AG10803 (cell line): ENCODE measurements at regions not wholly inside any gene's neighbourhood (a gene's known extent, or its start where the extent isn't known, plus 50 kb on each side); places are given as distances from the start of the nearest gene placed in this dataset.

Experiments
- DNase-seq: peaks from one replicate; pipeline ENCODE4 v3.0.0; 2010; ENCODE audit warnings: low read depth
- H3K4me3 ChIP-seq: 2 replicates; pipeline ENCODE4 v1.5.1; 2011; ENCODE audit warnings: mild to moderate bottlenecking, low read length, control low read depth
- TF ChIP-seq, protein P1 (sequence below): conservative IDR thresholded peaks from 2 replicates; pipeline ENCODE4 v1.5.1; 2011; ENCODE audit warnings: mild to moderate bottlenecking, low read length, control low read depth, inconsistent platforms

- TF ChIP-seq, protein P1, sequence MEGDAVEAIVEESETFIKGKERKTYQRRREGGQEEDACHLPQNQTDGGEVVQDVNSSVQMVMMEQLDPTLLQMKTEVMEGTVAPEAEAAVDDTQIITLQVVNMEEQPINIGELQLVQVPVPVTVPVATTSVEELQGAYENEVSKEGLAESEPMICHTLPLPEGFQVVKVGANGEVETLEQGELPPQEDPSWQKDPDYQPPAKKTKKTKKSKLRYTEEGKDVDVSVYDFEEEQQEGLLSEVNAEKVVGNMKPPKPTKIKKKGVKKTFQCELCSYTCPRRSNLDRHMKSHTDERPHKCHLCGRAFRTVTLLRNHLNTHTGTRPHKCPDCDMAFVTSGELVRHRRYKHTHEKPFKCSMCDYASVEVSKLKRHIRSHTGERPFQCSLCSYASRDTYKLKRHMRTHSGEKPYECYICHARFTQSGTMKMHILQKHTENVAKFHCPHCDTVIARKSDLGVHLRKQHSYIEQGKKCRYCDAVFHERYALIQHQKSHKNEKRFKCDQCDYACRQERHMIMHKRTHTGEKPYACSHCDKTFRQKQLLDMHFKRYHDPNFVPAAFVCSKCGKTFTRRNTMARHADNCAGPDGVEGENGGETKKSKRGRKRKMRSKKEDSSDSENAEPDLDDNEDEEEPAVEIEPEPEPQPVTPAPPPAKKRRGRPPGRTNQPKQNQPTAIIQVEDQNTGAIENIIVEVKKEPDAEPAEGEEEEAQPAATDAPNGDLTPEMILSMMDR: no peak
- H3K4me3 ChIP-seq: no peak overlapping the region
- DNase-seq: no peak
These were observed 741.0 kb upstream of the NCAM2 start for GRCh38 chr21:20257052-20257740.

DNA sequence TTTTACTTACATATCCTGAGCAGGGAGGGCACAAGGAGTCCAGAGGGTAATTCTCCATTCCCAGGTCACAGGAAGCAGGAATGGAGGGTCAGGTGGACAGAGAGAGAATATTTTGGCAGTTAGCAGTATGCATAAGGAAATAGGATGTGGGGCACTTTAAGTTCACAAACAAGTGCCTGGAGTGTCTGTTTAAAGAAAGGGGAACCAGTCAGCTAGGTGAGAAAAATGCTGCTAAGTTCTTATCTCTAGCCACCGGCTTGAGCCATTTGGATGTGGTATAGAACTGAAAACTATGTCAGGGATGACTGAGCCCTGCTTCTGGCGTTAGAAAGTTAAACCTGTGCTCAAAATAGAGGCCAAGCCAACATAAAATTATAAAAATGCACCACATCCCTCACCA lies 739.7 kb upstream of the NCAM2 start:
- TF ChIP-seq, protein P1: no peak
- H3K4me3 ChIP-seq: no peak overlapping the region
- no peak for DNase-seq

DNA sequence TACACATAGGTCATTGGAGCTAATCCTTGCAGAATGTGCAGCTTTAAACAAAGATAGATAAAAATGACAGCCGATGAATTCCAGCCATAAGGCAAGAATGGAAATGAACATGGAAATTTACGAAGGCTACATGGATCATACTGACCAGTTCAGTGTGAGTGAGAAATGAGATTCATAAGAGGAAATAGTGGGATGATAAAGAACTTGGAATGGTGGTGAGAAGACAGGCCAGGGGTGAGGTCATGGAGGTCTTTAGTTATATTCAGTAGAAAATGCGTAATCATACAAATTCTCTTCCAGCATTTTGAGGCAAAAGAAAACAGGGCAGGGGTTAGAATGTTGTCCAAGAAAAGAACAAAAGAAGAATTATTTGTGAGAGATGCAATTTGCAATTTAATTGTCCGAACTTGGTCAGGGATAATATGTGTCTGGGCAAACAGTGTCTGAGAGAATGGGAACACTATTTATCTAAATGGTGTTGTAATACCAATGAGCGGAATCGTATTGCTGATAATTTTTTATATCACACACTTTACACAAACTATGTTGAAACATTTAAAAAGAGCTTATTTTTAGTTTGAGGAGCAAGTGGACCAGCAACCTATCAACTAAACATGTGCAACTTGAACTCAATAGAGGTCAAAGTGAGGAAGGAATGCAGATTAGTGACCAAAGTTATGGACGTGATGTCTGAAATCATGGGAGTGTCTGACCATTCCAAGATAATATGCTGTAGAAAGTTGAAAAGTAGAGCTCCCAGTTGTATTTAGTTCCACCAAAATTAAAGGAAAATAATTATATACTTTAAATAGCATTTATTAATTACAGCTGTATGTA lies 739.0 kb upstream of the NCAM2 start:
- no peak for DNase-seq
- H3K4me3 ChIP-seq: no peak overlapping the region
- TF ChIP-seq, protein P1: no peak

DNA sequence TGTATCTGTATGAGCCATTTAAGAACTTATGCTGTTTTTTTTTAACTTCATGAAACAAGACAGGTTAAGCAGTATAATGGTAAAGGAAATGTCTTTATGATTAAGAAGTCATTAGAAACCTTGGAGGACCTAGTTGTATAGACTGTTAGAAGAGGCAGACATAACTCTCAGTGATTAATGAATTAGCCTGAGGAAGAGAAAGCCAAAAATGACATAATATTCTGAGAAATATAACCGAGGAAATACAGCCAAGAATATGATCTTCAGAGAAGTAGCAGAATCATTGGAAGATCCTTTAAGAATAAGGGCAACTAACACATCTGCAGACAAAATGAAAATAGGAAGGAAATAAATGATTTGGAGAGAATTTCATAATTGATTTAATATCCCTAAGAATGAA lies 738.1 kb upstream of the NCAM2 start:
- DNase-seq: no peak
- TF ChIP-seq, protein P1: no peak
- no peak overlapping the region for H3K4me3 ChIP-seq

DNA sequence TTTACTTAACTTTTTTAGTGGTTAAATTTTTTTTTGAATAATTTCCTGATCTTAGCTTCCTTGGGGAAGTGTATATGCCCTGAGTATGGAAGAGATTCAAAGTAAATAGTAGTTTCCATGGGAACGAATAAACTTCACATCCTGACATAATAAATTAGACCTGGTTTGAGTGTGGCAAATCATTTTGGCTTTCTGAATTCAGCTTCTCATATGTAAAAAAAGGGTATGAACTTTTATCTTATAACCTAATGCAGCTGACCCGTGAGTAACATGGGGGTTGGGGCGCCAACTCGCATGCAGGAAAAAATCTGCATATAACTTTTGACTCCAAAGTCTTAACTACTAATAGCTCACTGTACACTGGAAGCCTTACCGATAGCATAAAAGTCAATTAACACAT lies 736.8 kb upstream of the NCAM2 start:
- DNase-seq: no peak
- H3K4me3 ChIP-seq: no peak overlapping the region
- TF ChIP-seq, protein P1: no peak

GRCh38 chr21:20265707-20266440 lies 732.3 kb upstream of the NCAM2 start:
- no peak overlapping the region for H3K4me3 ChIP-seq
- no peak for DNase-seq
- TF ChIP-seq, protein P1: no peak
